Epithelial cell of proximal tubule (primary cell): ENCODE measurements at regions not wholly inside any gene's neighbourhood (a gene's known extent, or its start where the extent isn't known, plus 50 kb on each side); places are given as distances from the start of the nearest gene placed in this dataset.

Experiments
- DNase-seq: peaks from one replicate; pipeline ENCODE4 v3.0.0-alpha.2; 2011; ENCODE audit warnings: low read depth
- H3K4me3 ChIP-seq: 2 replicates; pipeline ENCODE4 v1.5.1; 2011; ENCODE audit warnings: low read depth, mild to moderate bottlenecking, low read length
- CTCF ChIP-seq: conservative IDR thresholded peaks from 2 replicates; pipeline ENCODE4 v1.5.1; 2012; ENCODE audit warnings: low read depth, mild to moderate bottlenecking, low read length

GRCh38 chr13:53214433-53214832 lies 185.8 kb downstream of the OLFM4 start:
- TF ChIP-seq CTCF, result no peak
- DNase-seq, result no peak
- no peak overlapping the region for H3K4me3 ChIP-seq

- no peak for TF ChIP-seq CTCF
- no peak overlapping the region for H3K4me3 ChIP-seq
- DNase-seq, result no peak
Observed at GRCh38 chr13:53215563-53215962, 186.9 kb downstream of the OLFM4 start.

DNA sequence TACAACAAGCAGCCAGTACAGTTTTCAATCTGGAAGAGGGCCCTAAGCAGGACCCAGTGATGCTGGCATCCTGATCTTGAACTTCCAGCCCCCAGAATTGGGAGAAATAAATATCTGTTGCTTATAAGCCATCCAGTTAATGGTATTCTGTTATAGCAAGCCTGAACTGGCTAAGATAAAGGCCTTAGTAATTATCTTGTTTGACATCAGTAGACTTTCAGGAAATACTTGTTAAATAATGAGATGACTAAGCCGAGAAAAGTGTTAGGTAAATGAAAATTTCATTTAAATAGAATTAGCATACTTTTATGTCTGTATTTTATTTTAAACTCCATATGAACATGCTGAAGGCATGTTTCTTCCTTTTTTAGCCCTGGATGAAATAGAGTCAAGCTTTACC lies 188.2 kb downstream of the OLFM4 start:
- H3K4me3 ChIP-seq, result no peak overlapping the region
- no peak for TF ChIP-seq CTCF
- DNase-seq, result no peak

GRCh38 chr13:53217194-53217593 lies 188.6 kb downstream of the OLFM4 start:
- TF ChIP-seq CTCF, result no peak
- no peak for DNase-seq
- no peak overlapping the region for H3K4me3 ChIP-seq

- TF ChIP-seq CTCF, result no peak
- no peak for DNase-seq
- no peak overlapping the region for H3K4me3 ChIP-seq
Observed at GRCh38 chr13:53220038-53220437, 191.4 kb downstream of the OLFM4 start.

GRCh38 chr13:53237696-53238095 lies 209.1 kb downstream of the OLFM4 start:
- TF ChIP-seq CTCF, result no peak
- H3K4me3 ChIP-seq, result no peak overlapping the region
- no peak for DNase-seq

DNA sequence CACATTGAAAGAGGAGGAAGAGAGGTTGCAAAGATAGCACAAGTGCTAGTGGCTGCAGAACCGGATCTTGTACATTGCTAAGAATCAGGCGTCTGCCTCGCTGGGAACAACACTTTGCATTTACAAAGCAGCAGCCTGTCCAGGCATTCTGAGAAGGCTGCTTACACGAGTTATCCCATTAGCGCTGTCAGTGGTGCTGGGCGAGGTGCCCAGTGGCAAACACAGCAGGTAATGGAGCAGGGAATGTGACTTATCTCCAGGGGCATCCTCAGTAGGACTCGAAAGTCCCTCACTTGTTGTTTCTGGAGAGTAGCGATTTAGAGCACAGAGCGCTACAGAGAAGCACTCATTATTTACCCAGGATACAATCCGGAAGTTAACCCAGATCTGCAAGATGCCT lies 209.6 kb downstream of the OLFM4 start:
- no peak for TF ChIP-seq CTCF
- DNase-seq, result no peak
- H3K4me3 ChIP-seq, result no peak overlapping the region
